ENCODE measurements at regions not wholly inside any gene's neighbourhood (a gene's known extent, or its start where the extent isn't known, plus 50 kb on each side); places are given as distances from the start of the nearest gene placed in this dataset.

- Histone ChIP-seq H3K9ac (replicated peaks; ENCODE audit: extremely low read depth, insufficient read depth, low read length) (no peak overlapping the region), H4K20me1 (replicated peaks; ENCODE audit: control insufficient read depth, extremely low read depth, insufficient read depth, low read length) (no peaks in the 10 kb centered on the region), H3K9me1 (replicated peaks; ENCODE audit: control insufficient read depth, extremely low read depth, insufficient read depth, low read length) (no peaks in the 10 kb centered on the region), H3K4me1 (ENCODE audit: control insufficient read depth, extremely low read depth, insufficient read depth, low read length) (no peaks in the 10 kb centered on the region), H3K36me3 (ENCODE audit: control insufficient read depth in 2 of 2, extremely low read depth in 1 of 2, insufficient read depth in 2 of 2, low read length in 2 of 2) (no peaks in the 10 kb centered on the region), H3K4me2 (ENCODE audit: insufficient read depth, low read length) (no peak overlapping the region), H3K27me3 (ENCODE audit: control insufficient read depth in 2 of 2, insufficient read depth in 2 of 2, low read length in 2 of 2) (peaks cover 13 to 14% of the 10 kb centered on the region in 2 experiments), H3K4me3 (replicated peaks in 1 of 3; ENCODE audit: insufficient read depth in 1 of 3, low read depth in 1 of 3, low read length in 3 of 3) (no peak overlapping the region), H3K9me3 (replicated peaks; ENCODE audit: control insufficient read depth, insufficient read depth, low read length) (no peaks in the 10 kb centered on the region), H3K79me2 (ENCODE audit: control insufficient read depth, insufficient read depth, low read length) (no peaks in the 10 kb centered on the region), H2AFZ (ENCODE audit: low read depth, low read length) (no peak overlapping the region), H3K27ac (ENCODE audit: insufficient read depth, low read depth, low read length) (no peak overlapping the region)
- FAIRE-seq (no peak), DNase-seq (ENCODE audit: low read depth, low spot score) (no peak)
- TF ChIP-seq MYC (IDR thresholded peaks at IDR 0.05; ENCODE audit: low read depth, low read length) (no peak), GATA2 (IDR thresholded peaks at IDR 0.05; ENCODE audit: insufficient read depth, insufficient read length, low read depth, low read length) (no peak), JUN (IDR thresholded peaks at IDR 0.05; ENCODE audit: borderline replicate concordance, insufficient read depth, insufficient read length, low read depth) (no peak), EZH2 (IDR thresholded peaks at IDR 0.05; ENCODE audit: borderline replicate concordance, low read depth, low read length, severe bottlenecking) (no peak)
- no TSS peak for BruUV-seq (replicated peaks)
- ChIA-PET POLR2A (no interaction called here), CTCF (no interaction called here)
- intact Hi-C loops (cut with micrococcal nuclease) = no loop called here
- dilution Hi-C loops (cut with MboI; ENCODE audit: extremely low pct_ligation_motif_present, low sequenced_read_pairs) = no loop called here
Observed at GRCh38 chr7:21173436-21173835, 254.4 kb upstream of the SP4 start.

- Histone ChIP-seq H3K9ac (replicated peaks; ENCODE audit: extremely low read depth, insufficient read depth, low read length) (no peak overlapping the region), H2AFZ (ENCODE audit: low read depth, low read length) (no peak overlapping the region), H3K4me1 (ENCODE audit: control insufficient read depth, extremely low read depth, insufficient read depth, low read length) (no peaks in the 10 kb centered on the region), H3K4me2 (ENCODE audit: insufficient read depth, low read length) (no peak overlapping the region), H3K9me3 (replicated peaks; ENCODE audit: control insufficient read depth, insufficient read depth, low read length) (no peaks in the 10 kb centered on the region), H3K79me2 (ENCODE audit: control insufficient read depth, insufficient read depth, low read length) (no peaks in the 10 kb centered on the region), H3K9me1 (replicated peaks; ENCODE audit: control insufficient read depth, extremely low read depth, insufficient read depth, low read length) (no peaks in the 10 kb centered on the region), H3K27me3 (ENCODE audit: control insufficient read depth in 2 of 2, insufficient read depth in 2 of 2, low read length in 2 of 2) (peaks cover 0 to 2% of the 10 kb centered on the region in 2 experiments), H4K20me1 (replicated peaks; ENCODE audit: control insufficient read depth, extremely low read depth, insufficient read depth, low read length) (no peaks in the 10 kb centered on the region), H3K36me3 (ENCODE audit: control insufficient read depth in 2 of 2, extremely low read depth in 1 of 2, insufficient read depth in 2 of 2, low read length in 2 of 2) (no peaks in the 10 kb centered on the region), H3K4me3 (replicated peaks in 1 of 3; ENCODE audit: insufficient read depth in 1 of 3, low read depth in 1 of 3, low read length in 3 of 3) (no peak overlapping the region), H3K27ac (ENCODE audit: insufficient read depth, low read depth, low read length) (no peak overlapping the region)
- BruUV-seq (replicated peaks) = no TSS peak
- CTCF ChIA-PET = no interaction called here
- no peak for TF ChIP-seq JUN (IDR thresholded peaks at IDR 0.05; ENCODE audit: borderline replicate concordance, insufficient read depth, insufficient read length, low read depth)
- dilution Hi-C loops (cut with MboI; ENCODE audit: extremely low pct_ligation_motif_present, low sequenced_read_pairs) (no loop called here), intact Hi-C loops (cut with micrococcal nuclease) (no loop called here)
- FAIRE-seq (no peak), DNase-seq (ENCODE audit: low read depth, low spot score) (no peak)
- POLR2A ChIA-PET = no interaction called here
Observed at GRCh38 chr7:21175714-21176113, 252.2 kb upstream of the SP4 start.

All from endothelial cell of umbilical vein (primary cell).